UCSD-AML1 (cell line): ENCODE measurements at regions not wholly inside any gene's neighbourhood (a gene's known extent, or its start where the extent isn't known, plus 50 kb on each side); places are given as distances from the start of the nearest gene placed in this dataset.

Experiments used
- DNase-seq: peaks from one replicate; lab custom pipeline; 2025; ENCODE audit not compliant: unreplicated experiment; lab: John Stamatoyannopoulos, UW

GRCh38 chr1:60151311-60151710, 77.7 kb upstream of the C1orf87 start:
- DNase-seq, result no peak

DNA sequence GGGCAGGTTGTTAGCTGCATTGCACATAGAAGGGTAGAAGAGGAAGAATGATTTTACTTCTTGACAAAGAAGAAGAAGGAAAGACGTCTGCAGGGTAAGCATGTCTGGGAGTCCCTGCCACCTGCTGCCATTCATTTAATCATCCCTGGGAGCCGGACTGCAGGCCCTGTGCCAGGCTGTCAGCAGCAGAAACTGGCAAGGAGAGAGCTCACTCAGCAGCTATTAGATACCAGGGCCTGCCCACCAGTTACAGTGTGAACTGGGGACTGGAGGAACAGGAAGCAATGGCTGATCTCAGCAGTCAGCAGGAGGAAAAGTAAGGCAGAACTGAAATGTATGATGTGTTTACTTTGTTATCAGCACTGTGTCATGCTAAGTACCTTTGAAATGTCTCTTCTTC, 75.7 kb upstream of the C1orf87 start:
- peak; percentile 33 for DNase-seq

DNA sequence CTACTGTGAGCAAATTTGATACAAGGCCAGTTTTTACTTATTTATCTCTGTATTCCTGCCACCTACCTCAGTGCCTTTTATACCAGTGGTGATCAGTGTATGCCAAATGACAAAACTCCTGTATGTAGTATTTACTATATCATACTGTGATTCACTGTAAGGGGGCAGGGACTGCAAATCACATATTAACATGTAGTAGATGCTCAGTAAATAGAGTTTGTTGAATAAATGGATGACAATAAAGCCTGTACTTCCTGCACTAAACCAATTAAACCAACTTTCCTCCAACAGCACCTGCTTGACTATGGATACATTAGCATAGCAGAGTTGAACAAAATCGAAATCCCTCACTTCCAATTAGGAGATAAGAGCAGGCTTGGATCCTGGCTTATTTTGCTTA, 73.3 kb upstream of the C1orf87 start:
- no peak for DNase-seq

- no peak for DNase-seq
Observed at GRCh38 chr1:60145771-60146170, 72.2 kb upstream of the C1orf87 start.

DNA sequence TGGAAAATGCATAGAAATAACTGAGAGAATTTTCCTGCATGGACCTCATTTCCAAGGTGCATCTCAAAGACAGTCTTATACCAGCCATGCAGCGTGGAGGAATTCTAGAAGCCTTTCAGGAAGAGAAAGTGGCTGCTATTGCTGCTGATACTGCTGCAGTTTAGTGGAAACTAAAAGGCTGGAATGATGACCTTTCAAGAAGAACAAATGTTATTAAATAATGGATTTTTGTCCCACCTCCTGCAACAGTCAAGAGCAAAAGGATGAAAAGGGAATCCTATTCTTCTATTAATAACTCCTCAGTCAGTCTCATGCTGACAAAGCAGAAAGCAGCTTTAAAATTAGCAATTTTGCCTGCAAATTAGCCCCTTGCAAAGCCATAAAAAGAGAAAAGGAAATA, 68.2 kb upstream of the C1orf87 start:
- DNase-seq, result no peak

DNA sequence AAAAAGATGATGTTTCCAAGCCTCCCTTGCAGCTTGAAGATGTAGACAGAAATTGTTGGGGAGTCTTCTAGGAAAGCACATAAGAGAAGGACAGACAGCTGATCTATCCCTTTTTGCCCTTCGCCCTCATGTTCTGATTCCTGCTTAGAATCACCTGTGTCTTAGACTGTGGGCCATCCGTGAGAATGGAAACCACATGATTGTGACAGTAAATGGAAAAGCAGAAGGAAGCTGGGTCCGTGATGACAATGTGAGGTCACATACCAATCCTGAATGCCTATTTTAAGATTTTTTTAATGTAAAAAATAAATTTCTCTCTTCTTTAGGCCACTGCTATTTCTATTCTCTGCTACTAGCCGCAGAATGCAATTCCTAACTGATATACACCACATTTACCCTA, 67.7 kb upstream of the C1orf87 start:
- DNase-seq, result no peak

GRCh38 chr1:60137406-60137805, 63.8 kb upstream of the C1orf87 start:
- no peak for DNase-seq

GRCh38 chr1:60136395-60136794, 62.8 kb upstream of the C1orf87 start:
- DNase-seq, result no peak

DNA sequence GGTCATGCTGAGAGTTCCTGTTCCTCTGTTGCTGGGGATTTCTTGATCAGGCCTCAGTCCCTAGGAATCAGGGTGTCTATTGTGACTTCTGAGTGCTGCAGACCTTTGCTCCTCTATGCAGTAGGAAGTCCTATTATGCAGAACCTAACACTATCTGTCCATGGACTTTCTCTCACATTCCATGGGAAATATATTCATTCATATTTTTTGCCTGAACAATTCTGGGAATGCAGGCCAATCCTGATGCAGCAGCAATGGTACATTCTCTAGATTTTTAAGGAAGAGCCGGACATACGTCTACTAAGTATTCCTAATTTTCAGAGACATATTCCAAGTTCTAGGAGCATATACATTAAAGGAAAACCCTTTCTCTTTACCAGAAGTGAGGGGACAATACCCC, 61.1 kb upstream of the C1orf87 start:
- no peak for DNase-seq

DNA sequence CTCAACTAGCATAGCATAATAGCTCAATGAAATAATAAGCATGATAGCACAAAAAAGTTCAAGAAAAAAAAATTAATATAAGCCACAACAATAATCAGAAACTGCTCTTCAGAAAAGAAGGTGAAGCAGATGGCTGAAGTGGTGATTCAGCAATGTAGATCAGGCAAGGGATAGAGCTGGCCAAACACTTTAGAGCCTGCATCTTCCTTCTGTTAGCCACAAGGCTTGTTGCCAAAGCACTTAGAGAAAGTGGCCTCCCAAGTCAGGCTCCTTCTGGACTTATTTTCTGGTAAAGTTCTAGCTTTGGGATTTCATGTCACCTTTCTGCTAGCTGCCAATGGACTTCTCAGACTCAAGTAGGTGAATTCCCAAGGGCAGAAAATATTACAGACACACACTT, 60.3 kb upstream of the C1orf87 start:
- no peak for DNase-seq

DNA sequence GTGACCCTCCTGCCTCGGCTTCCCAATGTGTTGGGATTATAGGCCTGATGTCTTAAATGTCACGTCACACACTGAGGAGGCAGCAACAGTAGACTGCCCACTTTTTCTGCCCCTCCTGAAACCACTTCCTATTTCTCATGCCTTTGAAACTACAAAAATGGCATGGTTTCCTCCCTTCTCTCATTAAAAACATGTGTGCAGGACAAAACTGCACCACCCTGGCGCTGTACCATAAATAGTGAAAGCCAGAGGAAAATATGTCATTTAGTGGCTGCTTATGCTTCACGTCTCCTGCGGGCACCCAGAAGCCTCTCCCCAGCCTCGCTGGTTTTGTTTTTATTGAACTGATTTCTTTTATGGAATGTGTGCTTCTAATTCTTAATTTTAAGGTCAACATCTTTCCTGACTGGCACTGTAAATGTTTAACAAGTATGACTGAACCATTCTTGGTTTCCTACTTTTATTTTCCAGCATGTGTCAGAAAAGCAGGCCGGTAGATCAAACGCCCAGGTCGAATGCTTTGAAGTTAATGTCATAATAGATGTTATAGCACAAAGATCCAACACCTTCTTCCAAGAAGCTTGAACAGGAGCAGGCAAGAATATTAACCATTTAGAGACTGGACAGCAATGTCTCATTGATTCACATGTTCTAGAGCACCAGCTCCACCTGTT, 59.6 kb upstream of the C1orf87 start:
- DNase-seq, result peak; percentile 41

DNA sequence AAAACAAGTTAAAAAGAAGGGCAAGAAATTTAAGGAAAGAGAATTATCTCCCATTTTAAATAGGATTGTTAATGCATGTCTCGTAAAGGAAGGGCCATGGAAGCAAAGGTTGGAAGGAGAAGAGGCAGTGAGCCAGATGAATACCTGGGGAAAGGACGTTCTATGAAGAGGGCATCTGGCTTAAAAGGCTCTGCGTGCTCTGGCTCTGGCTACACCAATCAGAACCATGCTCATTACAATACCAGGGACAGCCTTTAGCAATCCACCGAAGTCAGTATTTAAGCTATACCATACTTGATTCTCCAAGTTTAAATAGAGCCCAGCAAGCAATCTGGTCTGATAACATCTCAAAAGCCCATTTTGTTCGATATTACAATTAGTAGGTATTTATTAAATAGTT, 58.5 kb upstream of the C1orf87 start:
- no peak for DNase-seq

DNA sequence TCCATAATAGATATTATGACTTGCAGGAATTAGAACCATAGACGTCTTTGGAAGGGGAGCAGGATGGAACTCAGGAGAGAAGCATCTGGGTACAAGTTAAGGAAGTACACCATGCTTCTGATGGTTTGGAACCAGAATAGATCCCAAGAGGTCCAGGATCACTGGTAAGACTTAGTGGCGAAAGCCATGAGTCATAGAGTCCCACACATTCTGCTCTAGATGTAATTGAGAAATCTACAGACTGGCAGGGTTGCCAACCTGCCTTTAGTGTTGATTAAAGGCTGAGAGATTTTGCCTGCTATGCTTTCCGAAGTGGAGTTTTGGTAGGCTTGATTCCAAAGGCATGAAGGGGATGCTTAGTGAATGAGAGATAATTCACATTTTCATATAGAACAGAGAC, 57.1 kb upstream of the C1orf87 start:
- DNase-seq, result no peak

- DNase-seq, result no peak
Observed at GRCh38 chr1:60129911-60130310, 56.3 kb upstream of the C1orf87 start.

DNA sequence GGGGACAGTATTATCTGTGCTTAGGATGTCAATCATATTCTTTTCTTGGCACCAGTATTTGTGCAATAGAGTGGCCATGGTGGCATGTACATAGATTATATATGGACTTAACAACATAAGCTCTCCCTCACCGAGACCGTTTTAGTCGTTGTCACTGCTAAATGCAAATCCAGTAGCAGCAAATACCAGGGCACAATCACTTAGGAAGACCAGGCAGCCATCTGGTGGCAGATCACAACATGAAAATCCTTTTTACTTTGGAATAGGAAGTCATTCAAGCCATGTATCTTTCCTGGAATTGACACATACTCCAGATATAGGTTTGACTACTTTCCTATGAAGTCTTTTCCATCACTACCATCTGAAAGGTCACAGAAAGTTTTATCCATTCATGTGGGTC, 53.2 kb upstream of the C1orf87 start:
- no peak for DNase-seq
